SW 1271 (cell line): ENCODE measurements at regions not wholly inside any gene's neighbourhood (a gene's known extent, or its start where the extent isn't known, plus 50 kb on each side); places are given as distances from the start of the nearest gene placed in this dataset.

Source experiments
- DNase-seq, 2 experiments: peaks; one replicate each; lab custom pipeline; 2025; lab: John Stamatoyannopoulos, UW

DNA sequence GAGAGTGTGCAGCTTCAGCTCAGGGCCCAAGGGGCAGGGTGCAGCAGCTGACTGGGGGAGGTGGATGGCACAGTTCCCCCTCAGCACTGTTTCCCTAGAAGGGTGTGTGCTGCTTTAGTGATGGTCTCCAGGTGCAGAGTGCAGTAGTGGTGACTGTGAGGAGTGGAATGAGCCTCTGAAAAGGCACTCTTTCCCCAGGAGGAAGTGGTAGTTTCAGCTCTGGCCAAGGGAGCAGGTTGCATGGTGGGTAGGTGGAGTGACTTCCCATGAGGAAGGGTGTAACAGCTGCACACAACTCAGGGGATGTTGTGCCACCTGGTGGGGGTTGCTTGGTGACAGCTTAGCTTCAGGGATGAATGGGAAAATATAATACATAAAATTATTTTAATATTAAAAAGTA, 251.5 kb upstream of the NXPH2 start:
- peak in 1 of 2 experiments; percentile 60 for DNase-seq

GRCh38 chr2:139020287-139020686, 240.1 kb upstream of the NXPH2 start:
- no peak for DNase-seq

DNA sequence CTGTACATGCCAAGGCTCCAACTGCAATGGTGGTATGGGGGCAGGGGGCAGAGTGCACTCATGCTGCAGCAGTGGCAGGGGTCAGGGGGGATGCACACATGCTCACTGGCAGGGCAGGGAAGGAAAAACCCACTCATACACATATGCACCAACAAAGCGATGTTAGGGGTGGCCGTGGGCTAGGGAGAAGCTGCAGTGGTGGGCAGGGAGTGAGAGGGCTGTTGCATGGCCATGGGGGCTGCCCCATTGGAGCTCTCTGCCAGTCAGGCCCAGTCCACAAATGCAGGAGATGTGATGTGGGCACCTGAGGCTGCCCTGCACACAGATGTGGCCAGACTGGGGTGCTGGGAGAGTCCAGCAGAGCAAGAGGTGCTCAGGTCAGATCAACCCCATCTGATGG, 238.1 kb upstream of the NXPH2 start:
- no peak for DNase-seq

GRCh38 chr2:139007130-139007529, 226.9 kb upstream of the NXPH2 start:
- DNase-seq, result no peak

GRCh38 chr2:139000131-139000785, 220.1 kb upstream of the NXPH2 start:
- no peak for DNase-seq

- peak; percentile 6 to 59 for DNase-seq
These were observed 217.8 kb upstream of the NXPH2 start for GRCh38 chr2:138997856-138998517.

GRCh38 chr2:138997346-138997745, 217.2 kb upstream of the NXPH2 start:
- DNase-seq, result no peak

DNA sequence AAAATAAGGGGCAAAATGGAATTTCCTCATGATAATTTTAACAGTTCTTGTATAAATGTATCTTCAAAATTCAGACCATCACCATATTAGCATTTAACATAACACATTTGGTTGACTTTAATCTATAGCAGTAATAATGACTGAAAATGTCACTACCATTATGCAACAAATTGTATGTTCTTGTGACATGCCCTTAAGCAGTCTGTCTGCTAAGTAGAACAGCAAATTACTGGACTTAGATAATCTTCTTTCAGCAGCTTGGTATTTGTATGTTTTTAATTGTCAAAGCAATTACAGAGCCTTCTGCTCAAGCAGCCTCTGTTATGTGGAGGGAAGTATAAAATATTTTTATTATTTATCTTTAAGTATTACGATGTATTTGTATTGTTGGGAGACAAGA, 214.3 kb upstream of the NXPH2 start:
- no peak for DNase-seq

GRCh38 chr2:138985881-138986280, 205.7 kb upstream of the NXPH2 start:
- DNase-seq, result no peak

DNA sequence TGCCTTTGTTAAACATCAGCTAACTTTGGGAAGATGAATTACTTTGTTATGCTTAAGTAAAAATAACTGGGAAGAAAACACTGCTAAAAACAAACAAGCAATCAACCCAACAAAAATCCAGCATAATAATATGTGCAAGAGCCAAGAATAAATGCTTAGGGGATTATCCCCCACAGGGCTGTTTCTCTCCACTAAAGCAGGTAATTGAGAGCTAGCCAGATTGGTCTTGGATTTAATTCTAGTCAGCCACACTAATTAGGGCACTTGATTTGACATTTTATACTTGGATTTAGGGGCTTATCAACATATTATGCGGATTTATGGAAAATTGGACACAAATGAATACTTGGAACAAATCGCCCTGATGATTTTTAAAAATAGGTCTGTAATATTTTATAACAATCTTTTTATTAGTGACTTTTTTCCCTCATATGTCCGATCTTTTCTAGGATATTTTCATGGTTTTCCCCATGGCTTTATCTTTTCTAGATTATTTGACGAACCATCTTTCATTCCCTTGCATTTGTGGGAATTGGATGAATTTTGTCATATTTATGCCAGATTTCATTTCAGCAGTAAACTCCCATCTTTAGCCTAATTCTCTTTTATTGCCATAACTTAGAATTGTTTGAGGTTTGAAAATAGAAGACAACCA, 199.1 kb upstream of the NXPH2 start:
- DNase-seq, result no peak

- DNase-seq, result no peak
These were observed 194.5 kb upstream of the NXPH2 start for GRCh38 chr2:138974651-138975050.

- DNase-seq, result no peak
These were observed 184.2 kb upstream of the NXPH2 start for GRCh38 chr2:138964418-138964817.

- DNase-seq, result no peak
These were observed 182.5 kb upstream of the NXPH2 start for GRCh38 chr2:138962686-138963085.

- no peak for DNase-seq
These were observed 180.0 kb upstream of the NXPH2 start for GRCh38 chr2:138960191-138960590.

DNA sequence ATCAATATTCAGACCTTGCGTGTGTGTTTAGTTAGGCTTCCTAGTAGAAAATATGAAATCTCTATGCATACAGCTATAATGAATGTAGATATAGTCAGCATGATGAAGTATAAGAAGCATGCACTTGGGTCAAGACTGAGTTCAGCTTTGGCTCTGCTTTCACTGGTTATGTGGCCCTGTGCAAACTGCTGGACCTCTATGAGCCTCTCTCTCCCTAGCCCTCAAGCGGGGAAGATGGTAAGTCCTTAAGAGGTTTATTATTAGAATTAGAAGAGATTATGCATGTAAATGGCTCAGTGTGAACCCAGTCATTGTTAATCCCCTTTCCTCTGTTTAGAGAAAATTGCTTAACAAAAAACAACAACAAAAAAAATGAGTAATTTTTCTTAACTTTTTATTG, 178.8 kb upstream of the NXPH2 start:
- no peak for DNase-seq

GRCh38 chr2:138956116-138956515, 175.9 kb upstream of the NXPH2 start:
- no peak for DNase-seq

DNA sequence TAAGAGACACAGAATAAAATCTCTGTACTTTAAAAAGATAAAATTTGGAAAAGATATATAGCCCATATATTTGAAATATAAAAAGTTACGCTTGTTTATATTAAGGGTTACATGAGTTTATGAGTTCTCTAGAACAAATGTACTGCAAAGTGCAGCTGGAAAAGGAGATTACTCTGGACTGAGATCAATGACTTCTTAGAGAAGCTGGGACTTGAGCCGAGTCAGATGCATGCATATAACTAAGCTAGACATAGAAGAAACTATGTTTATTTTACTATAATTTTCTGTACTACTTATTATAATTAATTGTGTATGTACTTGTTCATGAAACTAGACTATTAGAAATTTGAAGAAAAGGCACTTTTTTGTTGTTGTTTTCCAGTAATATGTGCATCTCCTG, 170.3 kb upstream of the NXPH2 start:
- DNase-seq, result no peak

DNA sequence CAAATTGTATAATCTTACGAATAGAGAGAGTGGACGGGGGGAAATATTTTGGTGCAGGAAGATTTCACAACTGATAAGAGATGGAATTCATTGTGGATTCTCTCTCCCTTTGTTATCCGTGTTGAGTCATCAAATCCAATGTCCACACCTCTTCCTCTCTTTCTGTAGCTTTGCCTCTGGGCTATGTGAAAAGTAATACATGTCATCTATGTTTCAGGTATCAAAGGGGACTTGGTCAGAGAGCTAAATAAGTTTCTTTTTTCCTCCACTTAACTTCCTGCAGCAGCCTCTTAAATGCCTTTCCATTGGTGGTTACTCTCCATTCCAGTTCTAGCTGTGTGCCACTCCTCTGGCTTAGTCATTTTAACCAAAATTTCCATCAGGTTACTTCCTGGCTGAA, 169.3 kb upstream of the NXPH2 start:
- peak; percentile 59 to 96 for DNase-seq

DNA sequence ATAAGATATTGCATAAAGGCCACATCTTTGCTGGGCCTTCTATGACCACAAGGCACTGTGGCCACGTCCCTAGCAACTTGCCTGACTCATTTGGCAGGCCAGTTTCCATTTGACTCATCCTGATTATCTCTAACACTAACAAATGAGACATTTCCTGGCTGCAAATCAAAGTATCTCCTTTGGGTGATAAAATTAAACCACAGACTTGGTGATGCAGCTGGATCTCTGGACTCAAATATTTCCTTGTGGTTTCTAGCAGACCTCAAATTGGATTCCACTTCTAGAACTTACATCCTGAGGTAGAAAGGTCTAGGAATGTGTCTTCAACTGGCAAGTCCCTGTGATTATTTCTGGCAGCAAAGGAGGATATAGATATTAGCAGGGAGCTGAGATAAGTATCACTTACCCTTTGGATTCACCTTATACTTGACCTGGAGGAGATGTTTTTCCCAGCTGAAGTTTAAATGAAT, 167.9 kb upstream of the NXPH2 start:
- peak; percentile 96 to 100 for DNase-seq

DNA sequence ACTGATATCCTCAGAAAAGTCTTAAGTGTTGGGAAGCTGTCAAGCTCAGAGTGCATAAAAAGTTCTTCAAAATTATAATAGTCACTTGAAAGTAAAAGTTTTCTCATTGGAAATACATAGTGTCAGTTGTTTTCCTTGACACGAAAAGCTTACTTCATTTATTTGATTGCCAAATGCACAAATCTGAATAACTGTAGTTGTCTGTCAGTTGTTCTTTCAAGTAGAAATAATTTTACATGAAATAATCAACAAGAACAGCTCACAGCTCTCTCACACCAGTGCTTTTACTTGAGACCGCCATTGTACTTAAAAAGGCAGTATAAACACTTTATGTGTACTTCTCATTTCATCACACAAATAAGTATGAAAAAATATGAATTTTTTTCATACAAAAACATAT, 163.3 kb upstream of the NXPH2 start:
- no peak for DNase-seq

GRCh38 chr2:138942466-138942865, 162.3 kb upstream of the NXPH2 start:
- DNase-seq, result no peak

DNA sequence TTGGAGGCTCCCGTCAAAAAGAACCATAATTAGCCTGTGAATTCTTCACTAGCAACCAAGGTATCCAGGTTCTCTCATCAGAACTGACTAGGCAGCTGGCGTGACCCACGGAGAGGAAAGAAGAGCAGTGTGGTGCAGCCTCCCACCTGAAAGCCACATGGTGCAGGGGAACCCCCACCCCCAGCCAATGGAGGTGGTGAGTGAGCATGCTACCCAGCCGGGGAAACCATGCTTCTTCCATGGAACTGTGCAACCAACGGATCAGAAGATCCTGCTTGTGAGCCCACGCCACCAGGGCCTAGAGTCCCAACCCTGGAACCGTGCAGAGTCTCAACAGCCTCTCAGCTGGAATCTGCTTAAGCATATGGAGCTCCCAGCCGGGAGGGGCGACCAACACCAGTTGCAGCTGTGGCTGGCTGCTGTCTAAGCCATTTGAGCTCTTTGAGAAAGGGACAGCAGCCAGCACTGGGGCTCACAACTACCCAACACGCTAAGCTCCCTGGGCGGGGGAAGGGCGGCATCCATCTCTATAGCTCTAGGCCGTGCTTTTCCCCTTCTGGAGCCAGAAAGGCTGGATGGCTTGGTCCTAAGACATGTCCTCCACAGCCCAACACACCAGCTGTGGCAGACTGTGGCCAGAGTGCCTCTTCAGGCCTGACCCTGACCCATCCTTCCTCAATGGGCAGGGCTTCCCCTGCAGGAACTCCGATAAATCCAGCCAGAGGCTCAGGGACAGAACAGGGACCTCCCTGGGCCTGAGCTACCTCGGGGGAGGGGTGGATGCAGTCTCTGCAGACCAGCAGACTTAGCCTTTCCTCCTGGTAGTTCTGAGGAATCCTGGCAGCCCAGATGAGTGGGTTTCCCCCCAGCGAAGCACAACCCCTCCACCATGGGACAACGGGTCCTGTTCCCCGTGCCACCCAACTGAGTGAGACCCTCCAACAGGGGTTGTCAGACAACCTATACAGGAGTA, 151.4 kb upstream of the NXPH2 start:
- no peak for DNase-seq
